Type B pancreatic cell (in vitro differentiated cells): ENCODE measurements at regions not wholly inside any gene's neighbourhood (a gene's known extent, or its start where the extent isn't known, plus 50 kb on each side); places are given as distances from the start of the nearest gene placed in this dataset.

ENCODE experiments used
- DNase-seq: peaks from one replicate; pipeline ENCODE4 v3.0.0; 2021; ENCODE audit warnings: mixed read lengths; ENCODE audit not compliant: unreplicated experiment; ENCODE audit errors: extremely low spot score
- H3K27ac Mint-ChIP-seq: 2 replicates; pipeline ENCODE4 v1.8.0; 2021; ENCODE audit warnings: mild to moderate bottlenecking, mixed read lengths
- H3K27me3 Mint-ChIP-seq: 2 replicates; pipeline ENCODE4 v1.8.0; 2021; ENCODE audit warnings: mixed read lengths
- H3K36me3 Mint-ChIP-seq: 2 replicates; pipeline ENCODE4 v1.8.0; 2021; ENCODE audit warnings: mixed read lengths
- H3K4me1 Mint-ChIP-seq: one replicate; pipeline ENCODE4 v1.8.0; 2021; ENCODE audit warnings: mixed read lengths; ENCODE audit not compliant: unreplicated experiment
- H3K4me3 Mint-ChIP-seq: 2 replicates; pipeline ENCODE4 v1.8.0; 2021; ENCODE audit warnings: mild to moderate bottlenecking, mixed read lengths
- H3K9me3 Mint-ChIP-seq: 2 replicates; pipeline ENCODE4 v1.8.0; 2021; ENCODE audit warnings: mixed read lengths
- CTCF ChIP-seq: fragments of 200-600 bp; sonication (generic); conservative IDR thresholded peaks from 2 replicates; pipeline ENCODE4 v1.5.0; 2021; ENCODE audit warnings: antibody characterized with exemption, mild to moderate bottlenecking

GRCh38 chr12:128007250-128007649 is 259.7 kb upstream of the TMEM132C start:
- TF ChIP-seq CTCF = no peak
- H3K9me3 Mint-ChIP-seq = no peaks in the 10 kb centered on the region
- peaks cover 5% of the 10 kb centered on the region for H3K27me3 Mint-ChIP-seq
- no peak overlapping the region for H3K4me3 Mint-ChIP-seq
- no peaks in the 10 kb centered on the region for H3K36me3 Mint-ChIP-seq
- H3K4me1 Mint-ChIP-seq = peaks cover 9% of the 10 kb centered on the region
- DNase-seq = no peak
- H3K27ac Mint-ChIP-seq = no peak overlapping the region

GRCh38 chr12:128008341-128008740 is 258.6 kb upstream of the TMEM132C start:
- no peaks in the 10 kb centered on the region for H3K36me3 Mint-ChIP-seq
- H3K27me3 Mint-ChIP-seq = peaks cover 5% of the 10 kb centered on the region
- H3K4me3 Mint-ChIP-seq = no peak overlapping the region
- no peak overlapping the region for H3K27ac Mint-ChIP-seq
- DNase-seq = no peak
- no peak for TF ChIP-seq CTCF
- H3K4me1 Mint-ChIP-seq = peaks cover 9% of the 10 kb centered on the region
- no peaks in the 10 kb centered on the region for H3K9me3 Mint-ChIP-seq

GRCh38 chr12:128009108-128009507 is 257.9 kb upstream of the TMEM132C start:
- Mint-ChIP-seq H3K27ac (no peak overlapping the region), H3K4me1 (peaks cover 6% of the 10 kb centered on the region), H3K9me3 (no peaks in the 10 kb centered on the region), H3K36me3 (no peaks in the 10 kb centered on the region), H3K27me3 (peaks cover 5% of the 10 kb centered on the region), H3K4me3 (no peak overlapping the region)
- no peak for TF ChIP-seq CTCF
- DNase-seq = no peak

GRCh38 chr12:128012110-128012509 is 254.9 kb upstream of the TMEM132C start:
- no peaks in the 10 kb centered on the region for H3K36me3 Mint-ChIP-seq
- no peak for TF ChIP-seq CTCF
- H3K27ac Mint-ChIP-seq = no peak overlapping the region
- H3K9me3 Mint-ChIP-seq = no peaks in the 10 kb centered on the region
- H3K4me3 Mint-ChIP-seq = no peak overlapping the region
- DNase-seq = no peak
- H3K27me3 Mint-ChIP-seq = peaks cover 5% of the 10 kb centered on the region
- H3K4me1 Mint-ChIP-seq = no peaks in the 10 kb centered on the region

- no peak overlapping the region for H3K27ac Mint-ChIP-seq
- no peaks in the 10 kb centered on the region for H3K9me3 Mint-ChIP-seq
- no peak overlapping the region for H3K4me3 Mint-ChIP-seq
- no peak for TF ChIP-seq CTCF
- H3K36me3 Mint-ChIP-seq = no peaks in the 10 kb centered on the region
- peaks cover 8% of the 10 kb centered on the region for H3K27me3 Mint-ChIP-seq
- peaks cover 3% of the 10 kb centered on the region for H3K4me1 Mint-ChIP-seq
- DNase-seq = no peak
Observed at GRCh38 chr12:128015276-128015675, 251.7 kb upstream of the TMEM132C start.

GRCh38 chr12:128018067-128018466 is 248.9 kb upstream of the TMEM132C start:
- H3K9me3 Mint-ChIP-seq = no peaks in the 10 kb centered on the region
- TF ChIP-seq CTCF = no peak
- no peak overlapping the region for H3K4me3 Mint-ChIP-seq
- H3K27ac Mint-ChIP-seq = no peak overlapping the region
- H3K4me1 Mint-ChIP-seq = peaks cover 6% of the 10 kb centered on the region
- peaks cover 3% of the 10 kb centered on the region for H3K27me3 Mint-ChIP-seq
- DNase-seq = no peak
- no peaks in the 10 kb centered on the region for H3K36me3 Mint-ChIP-seq
